ENCODE measurements at regions not wholly inside any gene's neighbourhood (a gene's known extent, or its start where the extent isn't known, plus 50 kb on each side); places are given as distances from the start of the nearest gene placed in this dataset.
A peak's percentile ranks its signal among the peaks of the same experiment; 100 is the strongest.
"Not testable (repeated sequence)": the region's sequence is repeated elsewhere in the genome, so short reads cannot be mapped to it uniquely, and the experiment has no call there.

GRCh38 chrX:40855932-40856515, 120.7 kb upstream of the MED14 start:
- H3K36me3 Mint-ChIP-seq (ENCODE audit: insufficient read depth in 2 of 2) = no peaks in the 10 kb centered on the region
- H3K27me3 Mint-ChIP-seq (ENCODE audit: low read depth) = peaks cover 47% of the 10 kb centered on the region
- no peak overlapping the region for H3K4me3 Mint-ChIP-seq
- no peak overlapping the region for H3K27ac Mint-ChIP-seq
- DNase-seq (no peak), ATAC-seq (replicated peaks in 1 of 2) (no peak)
- peaks cover 8% of the 10 kb centered on the region for H3K4me1 Mint-ChIP-seq (ENCODE audit: low read depth)
- no peaks in the 10 kb centered on the region for H3K9me3 Mint-ChIP-seq

- not testable (repeated sequence) for DNase-seq; H3K36me3 Mint-ChIP-seq (ENCODE audit: insufficient read depth in 2 of 2); H3K9me3 Mint-ChIP-seq
Measured at GRCh38 chrX:40861952-40862554, 126.7 kb upstream of the MED14 start.

GRCh38 chrX:40863260-40863659, 127.9 kb upstream of the MED14 start:
- H3K4me3 Mint-ChIP-seq; H3K4me1 Mint-ChIP-seq (ENCODE audit: low read depth); H3K27ac Mint-ChIP-seq; H3K36me3 Mint-ChIP-seq (ENCODE audit: insufficient read depth in 2 of 2); ATAC-seq (replicated peaks in 1 of 2); H3K9me3 Mint-ChIP-seq; DNase-seq: not testable (repeated sequence)
- peaks cover 48% of the 10 kb centered on the region for H3K27me3 Mint-ChIP-seq (ENCODE audit: low read depth)

More at GRCh38 chrX:40861952-40862554, 126.7 kb upstream of the MED14 start:
- peaks cover 42% of the 10 kb centered on the region for H3K27me3 Mint-ChIP-seq (ENCODE audit: low read depth)
- not testable (repeated sequence) for H3K4me3 Mint-ChIP-seq; H3K4me1 Mint-ChIP-seq (ENCODE audit: low read depth); ATAC-seq (replicated peaks in 1 of 2); H3K27ac Mint-ChIP-seq

- DNase-seq (no peak), ATAC-seq (replicated peaks in 1 of 2) (no peak)
- peaks cover 0 to 8% of the 10 kb centered on the region in 2 donors for H3K36me3 Mint-ChIP-seq (ENCODE audit: insufficient read depth in 2 of 2)
- H3K4me1 Mint-ChIP-seq (ENCODE audit: low read depth) = no peaks in the 10 kb centered on the region
- H3K27ac Mint-ChIP-seq = no peak overlapping the region
- H3K9me3 Mint-ChIP-seq = peaks cover 0 to 3% of the 10 kb centered on the region in 2 donors
- peaks cover 48% of the 10 kb centered on the region for H3K27me3 Mint-ChIP-seq (ENCODE audit: low read depth)
- no peak overlapping the region for H3K4me3 Mint-ChIP-seq
Measured at GRCh38 chrX:40863671-40864070, 128.3 kb upstream of the MED14 start.

GRCh38 chrX:40864972-40865371, 129.6 kb upstream of the MED14 start:
- no peak overlapping the region for H3K27ac Mint-ChIP-seq
- ATAC-seq (replicated peaks in 1 of 2) = no peak
- peaks cover 0 to 8% of the 10 kb centered on the region in 2 donors for H3K36me3 Mint-ChIP-seq (ENCODE audit: insufficient read depth in 2 of 2)

GRCh38 chrX:40866893-40867292, 131.6 kb upstream of the MED14 start:
- H3K4me3 Mint-ChIP-seq = no peak overlapping the region
- H3K27ac Mint-ChIP-seq = no peak overlapping the region
- DNase-seq (no peak), ATAC-seq (replicated peaks in 1 of 2) (no peak)
- H3K27me3 Mint-ChIP-seq (ENCODE audit: low read depth) = peaks cover 51% of the 10 kb centered on the region
- peaks cover 0 to 5% of the 10 kb centered on the region in 2 donors for H3K9me3 Mint-ChIP-seq
- peaks cover 9% of the 10 kb centered on the region for H3K4me1 Mint-ChIP-seq (ENCODE audit: low read depth)
- H3K36me3 Mint-ChIP-seq (ENCODE audit: insufficient read depth in 2 of 2) = peaks cover 0 to 4% of the 10 kb centered on the region in 2 donors

More at GRCh38 chrX:40864972-40865371, 129.6 kb upstream of the MED14 start:
- peaks cover 55% of the 10 kb centered on the region for H3K27me3 Mint-ChIP-seq (ENCODE audit: low read depth)
- no peak for DNase-seq
- H3K4me3 Mint-ChIP-seq = no peak overlapping the region
- no peaks in the 10 kb centered on the region for H3K4me1 Mint-ChIP-seq (ENCODE audit: low read depth)
- H3K9me3 Mint-ChIP-seq = peaks cover 0 to 5% of the 10 kb centered on the region in 2 donors

GRCh38 chrX:40867352-40867751, 132.0 kb upstream of the MED14 start:
- Mint-ChIP-seq H3K4me3 (no peak overlapping the region), H3K36me3 (ENCODE audit: insufficient read depth in 2 of 2) (peaks cover 0 to 4% of the 10 kb centered on the region in 2 donors), H3K4me1 (ENCODE audit: low read depth) (peaks cover 10% of the 10 kb centered on the region), H3K27ac (no peak overlapping the region), H3K27me3 (ENCODE audit: low read depth) (peaks cover 55% of the 10 kb centered on the region), H3K9me3 (peaks cover 0 to 5% of the 10 kb centered on the region in 2 donors)
- ATAC-seq (replicated peaks in 1 of 2) (no peak), DNase-seq (no peak)

GRCh38 chrX:40868868-40869267, 133.5 kb upstream of the MED14 start:
- peaks cover 0 to 5% of the 10 kb centered on the region in 2 donors for H3K9me3 Mint-ChIP-seq
- no peak overlapping the region for H3K27ac Mint-ChIP-seq
- H3K4me1 Mint-ChIP-seq (ENCODE audit: low read depth) = peaks cover 10% of the 10 kb centered on the region
- DNase-seq = no peak
- no peak overlapping the region for H3K4me3 Mint-ChIP-seq
- ATAC-seq (replicated peaks in 1 of 2) = no peak
- H3K36me3 Mint-ChIP-seq (ENCODE audit: insufficient read depth in 2 of 2) = peaks cover 0 to 1% of the 10 kb centered on the region in 2 donors
- H3K27me3 Mint-ChIP-seq (ENCODE audit: low read depth) = peaks cover 51% of the 10 kb centered on the region

- not testable (repeated sequence) for H3K4me1 Mint-ChIP-seq (ENCODE audit: low read depth); H3K27ac Mint-ChIP-seq; H3K9me3 Mint-ChIP-seq; DNase-seq; ATAC-seq (replicated peaks in 1 of 2); H3K4me3 Mint-ChIP-seq; H3K36me3 Mint-ChIP-seq (ENCODE audit: insufficient read depth in 2 of 2)
- peaks cover 57% of the 10 kb centered on the region for H3K27me3 Mint-ChIP-seq (ENCODE audit: low read depth)
Measured at GRCh38 chrX:40870982-40871381, 135.6 kb upstream of the MED14 start.

GRCh38 chrX:40871385-40872082, 136.2 kb upstream of the MED14 start:
- Mint-ChIP-seq H3K27ac (peak overlapping the region; percentile 79), H3K9me3 (peaks cover 0 to 4% of the 10 kb centered on the region in 2 donors), H3K36me3 (ENCODE audit: insufficient read depth in 2 of 2) (no peaks in the 10 kb centered on the region), H3K4me3 (peak overlapping the region; percentile 57 to 75), H3K4me1 (ENCODE audit: low read depth) (peaks cover 10% of the 10 kb centered on the region), H3K27me3 (ENCODE audit: low read depth) (peaks cover 57% of the 10 kb centered on the region)
- ATAC-seq (replicated peaks in 1 of 2) (peak; percentile 78 to 83), DNase-seq (peak; percentile 3 to 14)

- no peak for DNase-seq
- no peak for ATAC-seq (replicated peaks in 1 of 2)
- H3K36me3 Mint-ChIP-seq (ENCODE audit: insufficient read depth in 2 of 2) = no peaks in the 10 kb centered on the region
- H3K27me3 Mint-ChIP-seq (ENCODE audit: low read depth) = peaks cover 51% of the 10 kb centered on the region
- H3K9me3 Mint-ChIP-seq = peaks cover 0 to 4% of the 10 kb centered on the region in 2 donors
- H3K27ac Mint-ChIP-seq = no peak overlapping the region
- peaks cover 10% of the 10 kb centered on the region for H3K4me1 Mint-ChIP-seq (ENCODE audit: low read depth)
- no peak overlapping the region for H3K4me3 Mint-ChIP-seq
Measured at GRCh38 chrX:40872351-40872750, 137.0 kb upstream of the MED14 start.

- H3K4me1 Mint-ChIP-seq (ENCODE audit: low read depth) = peaks cover 10% of the 10 kb centered on the region
- no peak for ATAC-seq (replicated peaks in 1 of 2)
- H3K27ac Mint-ChIP-seq = no peak overlapping the region
- no peaks in the 10 kb centered on the region for H3K36me3 Mint-ChIP-seq (ENCODE audit: insufficient read depth in 2 of 2)
- peaks cover 0 to 2% of the 10 kb centered on the region in 2 donors for H3K9me3 Mint-ChIP-seq
- H3K27me3 Mint-ChIP-seq (ENCODE audit: low read depth) = peaks cover 45% of the 10 kb centered on the region
- DNase-seq = no peak
- H3K4me3 Mint-ChIP-seq = no peak overlapping the region
Measured at GRCh38 chrX:40875476-40875875, 140.1 kb upstream of the MED14 start.

- no peaks in the 10 kb centered on the region for H3K4me1 Mint-ChIP-seq (ENCODE audit: low read depth)
- H3K4me3 Mint-ChIP-seq = no peak overlapping the region
- ATAC-seq (replicated peaks in 1 of 2) = no peak
- H3K9me3 Mint-ChIP-seq = no peaks in the 10 kb centered on the region
- H3K27ac Mint-ChIP-seq = no peak overlapping the region
- H3K36me3 Mint-ChIP-seq (ENCODE audit: insufficient read depth in 2 of 2) = no peaks in the 10 kb centered on the region
- H3K27me3 Mint-ChIP-seq (ENCODE audit: low read depth) = peaks cover 34% of the 10 kb centered on the region
- no peak for DNase-seq
Measured at GRCh38 chrX:40877887-40878286, 142.5 kb upstream of the MED14 start.

Measured in activated T-cell treated with anti-CD3 and anti-CD28 coated beads, Interleukin-2, amount 50 U/mL, for 72 hours (primary cell).